Calu3 (cell line): ENCODE measurements at regions not wholly inside any gene's neighbourhood (a gene's known extent, or its start where the extent isn't known, plus 50 kb on each side); places are given as distances from the start of the nearest gene placed in this dataset.

Experiments used
- BruUV-seq: library from RNA; stranded (reverse); fragments of 400-500 nt; replicated peaks from 2 replicates; lab custom pipeline; 2021; lab: Mats Ljungman, UMichigan
- CTCF ChIA-PET: fragments of 300-600 bp; sonication (Branson Sonifier 250); formaldehyde crosslinking; loops from one replicate; lab custom pipeline; 2022; ENCODE audit warnings: antibody characterized with exemption; lab: Charles Lee
- DNase-seq: peaks from one replicate; pipeline ENCODE4 v3.0.0; 2022
- H3K27ac Mint-ChIP-seq: one replicate; pipeline ENCODE4 v1.8.0; 2022; ENCODE audit warnings: mixed read lengths; ENCODE audit not compliant: unreplicated experiment
- H3K27me3 Mint-ChIP-seq: one replicate; pipeline ENCODE4 v1.8.0; 2022; ENCODE audit warnings: mixed read lengths; ENCODE audit not compliant: unreplicated experiment
- H3K36me3 Mint-ChIP-seq: one replicate; pipeline ENCODE4 v1.8.0; 2022; ENCODE audit warnings: mild to moderate bottlenecking, moderate library complexity, mixed read lengths; ENCODE audit not compliant: insufficient read depth, unreplicated experiment
- H3K4me1 Mint-ChIP-seq: one replicate; pipeline ENCODE4 v1.8.0; 2022; ENCODE audit warnings: mild to moderate bottlenecking, low read depth, mixed read lengths; ENCODE audit not compliant: unreplicated experiment
- H3K4me3 Mint-ChIP-seq: one replicate; pipeline ENCODE4 v1.8.0; 2022; ENCODE audit warnings: mild to moderate bottlenecking, low read depth, moderate library complexity, mixed read lengths; ENCODE audit not compliant: unreplicated experiment
- H3K9me3 Mint-ChIP-seq: one replicate; pipeline ENCODE4 v1.8.0; 2022; ENCODE audit warnings: low read depth, mixed read lengths; ENCODE audit not compliant: unreplicated experiment
- intact Hi-C: fragments of 100-400 bp; cut with micrococcal nuclease; formaldehyde crosslinking; loops from one replicate; pipeline ENCODE4 v1.10.0; 2022; ENCODE audit not compliant: unreplicated experiment
- TF ChIP-seq, protein P1 (sequence below): fragments of 200-600 bp; IDR thresholded peaks from one replicate; pipeline ENCODE4 v1.8.0; 2022; ENCODE audit warnings: antibody characterized with exemption; ENCODE audit not compliant: unreplicated experiment

DNA sequence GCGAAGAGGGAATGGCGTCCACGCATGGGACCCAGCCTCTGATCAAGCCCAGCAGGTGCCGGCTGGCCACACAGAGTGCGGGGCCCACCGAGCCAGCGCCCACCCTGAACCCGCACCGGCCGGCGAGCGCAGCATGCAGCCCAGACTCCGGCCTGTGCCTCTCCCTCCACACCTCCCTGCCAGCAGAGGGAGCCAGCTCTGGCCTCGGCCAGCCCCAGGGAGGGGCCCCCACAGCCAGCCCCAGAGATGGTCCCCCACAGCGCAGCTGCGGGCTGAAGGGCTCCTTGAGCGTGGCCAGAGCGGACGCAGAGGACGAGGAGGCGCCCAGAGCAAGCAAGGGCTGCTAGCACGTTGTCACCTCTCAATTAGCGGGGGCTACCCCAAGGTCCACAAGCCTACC, 904.5 kb downstream of the SLITRK6 start:
- Mint-ChIP-seq H3K36me3 (no peaks in the 10 kb centered on the region), H3K4me1 (no peaks in the 10 kb centered on the region), H3K4me3 (no peak overlapping the region), H3K27me3 (no peaks in the 10 kb centered on the region), H3K9me3 (no peaks in the 10 kb centered on the region), H3K27ac (no peak overlapping the region)
- DNase-seq: no peak
- CTCF ChIA-PET: interaction anchor here (0.6 kb wide), 1 partner anchor 603 kb away, joined by 3 read pairs; no protein-coding TSS in a partner anchor
- no TSS peak for BruUV-seq
- intact Hi-C loops: loop anchor here (5.0 kb wide), 1 partner anchor 928 kb away; no protein-coding TSS in a partner anchor
- TF ChIP-seq, protein P1, sequence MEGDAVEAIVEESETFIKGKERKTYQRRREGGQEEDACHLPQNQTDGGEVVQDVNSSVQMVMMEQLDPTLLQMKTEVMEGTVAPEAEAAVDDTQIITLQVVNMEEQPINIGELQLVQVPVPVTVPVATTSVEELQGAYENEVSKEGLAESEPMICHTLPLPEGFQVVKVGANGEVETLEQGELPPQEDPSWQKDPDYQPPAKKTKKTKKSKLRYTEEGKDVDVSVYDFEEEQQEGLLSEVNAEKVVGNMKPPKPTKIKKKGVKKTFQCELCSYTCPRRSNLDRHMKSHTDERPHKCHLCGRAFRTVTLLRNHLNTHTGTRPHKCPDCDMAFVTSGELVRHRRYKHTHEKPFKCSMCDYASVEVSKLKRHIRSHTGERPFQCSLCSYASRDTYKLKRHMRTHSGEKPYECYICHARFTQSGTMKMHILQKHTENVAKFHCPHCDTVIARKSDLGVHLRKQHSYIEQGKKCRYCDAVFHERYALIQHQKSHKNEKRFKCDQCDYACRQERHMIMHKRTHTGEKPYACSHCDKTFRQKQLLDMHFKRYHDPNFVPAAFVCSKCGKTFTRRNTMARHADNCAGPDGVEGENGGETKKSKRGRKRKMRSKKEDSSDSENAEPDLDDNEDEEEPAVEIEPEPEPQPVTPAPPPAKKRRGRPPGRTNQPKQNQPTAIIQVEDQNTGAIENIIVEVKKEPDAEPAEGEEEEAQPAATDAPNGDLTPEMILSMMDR: no peak

DNA sequence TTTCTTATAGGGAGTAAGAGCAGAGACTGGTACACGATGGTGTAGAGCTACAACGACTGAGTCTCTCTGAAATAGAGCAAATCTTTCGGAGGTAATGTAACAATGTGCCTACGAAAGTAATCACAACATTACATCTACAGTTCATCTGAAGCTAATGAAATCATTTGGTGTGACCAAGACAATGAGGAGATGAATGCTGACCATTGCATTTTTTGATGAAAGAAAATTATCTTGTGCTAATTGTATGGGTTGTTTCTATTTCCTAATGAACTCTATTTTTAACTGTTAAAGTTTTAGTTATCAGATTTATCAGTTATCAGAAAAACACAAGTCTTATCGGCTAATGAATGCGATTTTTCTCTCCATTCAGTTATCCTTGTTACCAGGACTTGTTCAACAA, 913.4 kb downstream of the SLITRK6 start:
- no peak overlapping the region for H3K27ac Mint-ChIP-seq
- no TSS peak for BruUV-seq
- no peaks in the 10 kb centered on the region for H3K27me3 Mint-ChIP-seq
- no peak overlapping the region for H3K4me3 Mint-ChIP-seq
- H3K4me1 Mint-ChIP-seq: no peaks in the 10 kb centered on the region
- H3K9me3 Mint-ChIP-seq: no peaks in the 10 kb centered on the region
- intact Hi-C loops: no loop called here
- DNase-seq: no peak
- CTCF ChIA-PET: no interaction called here
- H3K36me3 Mint-ChIP-seq: no peaks in the 10 kb centered on the region
- TF ChIP-seq, protein P1: no peak

DNA sequence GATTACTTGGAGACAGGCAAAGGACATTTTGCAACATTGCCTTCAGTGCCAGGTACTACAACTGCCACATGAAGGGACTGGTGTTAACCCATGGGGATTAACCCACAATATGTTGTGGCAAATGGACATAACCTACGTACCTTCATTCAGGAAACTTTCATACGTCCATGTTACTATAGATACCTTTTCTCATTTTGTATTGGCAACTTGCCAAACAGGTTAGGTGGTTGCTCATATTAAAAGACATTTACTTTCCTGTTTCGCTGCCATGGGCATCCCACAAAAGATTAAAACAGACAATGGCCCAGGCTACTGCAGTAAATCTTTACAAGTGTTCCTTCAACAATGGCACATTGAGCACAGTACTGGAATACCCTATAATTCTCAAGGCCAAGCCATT, 925.3 kb downstream of the SLITRK6 start:
- Mint-ChIP-seq H3K9me3 (no peaks in the 10 kb centered on the region), H3K27ac (no peak overlapping the region), H3K4me3 (no peak overlapping the region), H3K27me3 (no peaks in the 10 kb centered on the region), H3K36me3 (no peaks in the 10 kb centered on the region), H3K4me1 (no peaks in the 10 kb centered on the region)
- TF ChIP-seq, protein P1: no peak
- no peak for DNase-seq
- CTCF ChIA-PET: no interaction called here
- intact Hi-C loops: no loop called here
- no TSS peak for BruUV-seq

DNA sequence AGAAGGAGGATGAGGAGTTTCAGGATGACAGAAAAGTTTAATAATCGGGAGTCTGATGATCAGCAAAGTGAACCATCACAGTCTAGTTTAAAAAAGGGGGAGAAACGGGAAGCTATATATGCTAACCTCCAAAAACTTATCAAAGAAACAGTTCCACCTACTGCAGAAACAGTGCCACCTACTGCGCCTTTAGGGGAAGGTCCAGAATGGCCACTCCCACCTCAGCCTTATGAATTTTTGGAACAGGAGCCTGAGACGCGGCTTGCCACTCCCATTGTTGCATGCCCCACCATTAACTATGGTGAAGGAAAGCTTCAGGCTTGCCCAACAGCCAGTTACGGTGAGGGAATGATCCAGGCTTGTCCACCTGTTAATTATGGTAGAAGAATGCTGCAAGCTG, 929.0 kb downstream of the SLITRK6 start:
- TF ChIP-seq, protein P1: no peak
- no peak overlapping the region for H3K27ac Mint-ChIP-seq
- no peak for DNase-seq
- no peak overlapping the region for H3K4me3 Mint-ChIP-seq
- no peaks in the 10 kb centered on the region for H3K9me3 Mint-ChIP-seq
- BruUV-seq: no TSS peak
- intact Hi-C loops: no loop called here
- no peaks in the 10 kb centered on the region for H3K4me1 Mint-ChIP-seq
- CTCF ChIA-PET: no interaction called here
- H3K27me3 Mint-ChIP-seq: no peaks in the 10 kb centered on the region
- no peaks in the 10 kb centered on the region for H3K36me3 Mint-ChIP-seq
